DOHH2 (cell line): ENCODE measurements at regions not wholly inside any gene's neighbourhood (a gene's known extent, or its start where the extent isn't known, plus 50 kb on each side); places are given as distances from the start of the nearest gene placed in this dataset.

Source experiments
- H3F3A ChIP-seq: fragments of 200-600 bp; sonication (generic), shearing (Covaris generic); 2 replicates; pipeline ENCODE4 v1.6.0; 2016; ENCODE audit warnings: antibody characterized with exemption, mild to moderate bottlenecking; ENCODE audit not compliant: control insufficient read depth, insufficient read depth
- H3K27ac ChIP-seq: fragments of 200-600 bp; sonication (generic); 2 replicates; pipeline ENCODE4 v1.5.1; 2014; ENCODE audit warnings: low read depth, mild to moderate bottlenecking, low read length, moderate library complexity
- H3K27me3 ChIP-seq: fragments of 200-600 bp; sonication (generic); 2 replicates; pipeline ENCODE4 v1.6.1; 2014; ENCODE audit warnings: mild to moderate bottlenecking, low read length, mixed read lengths; ENCODE audit not compliant: control insufficient read depth
- H3K36me3 ChIP-seq: fragments of 200-600 bp; sonication (generic); 2 replicates; pipeline ENCODE4 v1.6.1; 2014; ENCODE audit warnings: mild to moderate bottlenecking, low read length, moderate library complexity, mixed read lengths; ENCODE audit not compliant: control insufficient read depth
- H3K4me1 ChIP-seq: fragments of 200-600 bp; sonication (generic); 2 replicates; pipeline ENCODE4 v1.6.1; 2014; ENCODE audit warnings: mild to moderate bottlenecking, low read length, mixed read lengths; ENCODE audit not compliant: control insufficient read depth
- H3K4me2 ChIP-seq: fragments of 200-600 bp; sonication (generic); 2 replicates; pipeline ENCODE4 v1.6.0; 2014; ENCODE audit warnings: mild to moderate bottlenecking, low read length, moderate library complexity
- H3K4me3 ChIP-seq: fragments of 200-600 bp; sonication (generic); 2 replicates; pipeline ENCODE4 v1.5.1; 2014; ENCODE audit warnings: mild to moderate bottlenecking, low read length, mixed read lengths
- H3K79me2 ChIP-seq: fragments of 200-600 bp; sonication (generic); 2 replicates; pipeline ENCODE4 v1.6.1; 2014; ENCODE audit warnings: mild to moderate bottlenecking, low read length, mixed read lengths; ENCODE audit not compliant: control insufficient read depth
- H3K9me2 ChIP-seq: fragments of 200-600 bp; sonication (generic); replicated peaks from 2 replicates; pipeline ENCODE4 v1.6.1; 2014; ENCODE audit warnings: mild to moderate bottlenecking, low read length, mixed read lengths; ENCODE audit not compliant: control insufficient read depth
- H3K9me3 ChIP-seq: fragments of 200-600 bp; sonication (generic); 2 replicates; pipeline ENCODE4 v1.6.1; 2014; ENCODE audit warnings: antibody characterized with exemption, low read length, mixed read lengths; ENCODE audit not compliant: control insufficient read depth, insufficient read depth
- H4K20me1 ChIP-seq: fragments of 200-600 bp; sonication (generic); 2 replicates; pipeline ENCODE4 v1.6.0; 2014; ENCODE audit warnings: low read depth, mild to moderate bottlenecking, antibody characterized with exemption, low read length, moderate library complexity; ENCODE audit not compliant: control insufficient read depth, insufficient read depth
- EZH2phosphoT487 ChIP-seq: fragments of 200-600 bp; sonication (generic); IDR thresholded peaks from 2 replicates; pipeline ENCODE4 v1.6.1; 2017; ENCODE audit warnings: borderline replicate concordance, mild to moderate bottlenecking, antibody characterized with exemption, low read length, moderate library complexity, mixed read lengths
- TF ChIP-seq, protein P1 (sequence below): fragments of 200-600 bp; sonication (generic); IDR thresholded peaks from one replicate; pipeline ENCODE4 v1.5.1; 2014; ENCODE audit warnings: antibody characterized with exemption, mild to moderate bottlenecking, low read depth, low read length; ENCODE audit not compliant: poor library complexity, severe bottlenecking

GRCh38 chr6:93701526-93701925, 282.2 kb upstream of the EPHA7 start:
- TF ChIP-seq, protein P1, sequence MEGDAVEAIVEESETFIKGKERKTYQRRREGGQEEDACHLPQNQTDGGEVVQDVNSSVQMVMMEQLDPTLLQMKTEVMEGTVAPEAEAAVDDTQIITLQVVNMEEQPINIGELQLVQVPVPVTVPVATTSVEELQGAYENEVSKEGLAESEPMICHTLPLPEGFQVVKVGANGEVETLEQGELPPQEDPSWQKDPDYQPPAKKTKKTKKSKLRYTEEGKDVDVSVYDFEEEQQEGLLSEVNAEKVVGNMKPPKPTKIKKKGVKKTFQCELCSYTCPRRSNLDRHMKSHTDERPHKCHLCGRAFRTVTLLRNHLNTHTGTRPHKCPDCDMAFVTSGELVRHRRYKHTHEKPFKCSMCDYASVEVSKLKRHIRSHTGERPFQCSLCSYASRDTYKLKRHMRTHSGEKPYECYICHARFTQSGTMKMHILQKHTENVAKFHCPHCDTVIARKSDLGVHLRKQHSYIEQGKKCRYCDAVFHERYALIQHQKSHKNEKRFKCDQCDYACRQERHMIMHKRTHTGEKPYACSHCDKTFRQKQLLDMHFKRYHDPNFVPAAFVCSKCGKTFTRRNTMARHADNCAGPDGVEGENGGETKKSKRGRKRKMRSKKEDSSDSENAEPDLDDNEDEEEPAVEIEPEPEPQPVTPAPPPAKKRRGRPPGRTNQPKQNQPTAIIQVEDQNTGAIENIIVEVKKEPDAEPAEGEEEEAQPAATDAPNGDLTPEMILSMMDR: no peak
- no peak for TF ChIP-seq EZH2phosphoT487
- Histone ChIP-seq H3K79me2 (no peaks in the 10 kb centered on the region), H3K27ac (no peak overlapping the region), H3F3A (no peaks in the 10 kb centered on the region), H3K9me3 (no peaks in the 10 kb centered on the region; the same call in 1 of the 2 replicates), H3K4me3 (no peak overlapping the region), H3K36me3 (no peaks in the 10 kb centered on the region), H3K9me2 (no peaks in the 10 kb centered on the region), H3K4me1 (no peaks in the 10 kb centered on the region), H3K4me2 (no peak overlapping the region), H3K27me3 (no peaks in the 10 kb centered on the region), H4K20me1 (no peaks in the 10 kb centered on the region)

DNA sequence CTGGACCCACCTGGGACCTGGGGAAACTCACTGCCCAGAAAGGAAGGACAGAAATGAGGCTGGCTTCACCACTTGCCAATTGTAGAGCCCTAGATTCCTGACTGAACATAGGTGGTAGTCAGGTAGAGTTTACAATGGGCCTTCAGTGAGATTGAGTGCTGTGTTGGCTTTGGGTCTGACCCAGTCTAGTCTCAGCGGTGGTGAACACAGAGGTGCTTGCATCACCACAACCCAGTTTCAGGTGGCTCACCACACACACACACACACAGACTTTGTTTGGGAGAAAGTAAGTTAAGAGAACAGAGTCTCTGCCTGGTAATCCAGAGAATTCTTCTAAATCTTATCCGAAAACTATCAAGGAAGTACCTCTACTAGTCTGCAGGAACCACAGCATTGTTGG, 266.1 kb upstream of the EPHA7 start:
- Histone ChIP-seq H3K27me3 (no peaks in the 10 kb centered on the region), H3K36me3 (no peaks in the 10 kb centered on the region), H3K9me3 (no peaks in the 10 kb centered on the region), H3K27ac (no peak overlapping the region), H3K4me2 (no peak overlapping the region), H3K4me3 (no peak overlapping the region), H3K4me1 (no peaks in the 10 kb centered on the region), H3K79me2 (no peaks in the 10 kb centered on the region), H3F3A (no peaks in the 10 kb centered on the region), H3K9me2 (no peaks in the 10 kb centered on the region; the same call in 1 of the 2 replicates), H4K20me1 (no peaks in the 10 kb centered on the region)
- TF ChIP-seq, protein P1: no peak
- no peak for TF ChIP-seq EZH2phosphoT487

- H3K36me3 ChIP-seq: no peaks in the 10 kb centered on the region
- no peaks in the 10 kb centered on the region for H3F3A ChIP-seq
- no peak overlapping the region for H3K4me3 ChIP-seq
- no peaks in the 10 kb centered on the region for H3K9me2 ChIP-seq
- H3K27me3 ChIP-seq: no peaks in the 10 kb centered on the region
- TF ChIP-seq, protein P1: no peak
- TF ChIP-seq EZH2phosphoT487: no peak
- H3K4me2 ChIP-seq: no peak overlapping the region
- H4K20me1 ChIP-seq: no peaks in the 10 kb centered on the region
- no peaks in the 10 kb centered on the region for H3K9me3 ChIP-seq
- no peak overlapping the region for H3K27ac ChIP-seq
- no peaks in the 10 kb centered on the region for H3K79me2 ChIP-seq
- H3K4me1 ChIP-seq: no peaks in the 10 kb centered on the region
These were observed 265.0 kb upstream of the EPHA7 start for GRCh38 chr6:93684339-93684738.

GRCh38 chr6:93679836-93680235, 260.5 kb upstream of the EPHA7 start:
- Histone ChIP-seq H3F3A (no peaks in the 10 kb centered on the region), H3K27me3 (no peaks in the 10 kb centered on the region), H3K4me3 (no peak overlapping the region), H3K27ac (no peak overlapping the region), H4K20me1 (no peaks in the 10 kb centered on the region), H3K4me2 (no peak overlapping the region), H3K79me2 (no peaks in the 10 kb centered on the region), H3K9me3 (no peaks in the 10 kb centered on the region), H3K36me3 (no peaks in the 10 kb centered on the region), H3K9me2 (no peaks in the 10 kb centered on the region), H3K4me1 (no peaks in the 10 kb centered on the region)
- TF ChIP-seq, protein P1: no peak
- no peak for TF ChIP-seq EZH2phosphoT487
